Natural killer cell (primary cell): ENCODE measurements at regions not wholly inside any gene's neighbourhood (a gene's known extent, or its start where the extent isn't known, plus 50 kb on each side); places are given as distances from the start of the nearest gene placed in this dataset.

Experiments used
- ATAC-seq, 3 donors: fragments of 150-1000 bp in 2 of 3; fragments of 200-7000 bp in 1 of 3; cut with Tn5 transposase; 1 replicate in 1 of 3; 2 replicates in 2 of 3; pipeline ENCODE4 v1.10.0; 2021; ENCODE audit warnings: mild to moderate bottlenecking in 2 of 3, moderate library complexity in 2 of 3
- DNase-seq, 2 donors: peaks; one replicate each; pipeline versions ENCODE4 v3.0.0 to v3.0.0-alpha.2; 2013 to 2021; ENCODE audit warnings: mixed read lengths in 1 of 2
- H3K27ac ChIP-seq: one replicate; pipeline ENCODE4 v1.5.1; 2013; ENCODE audit warnings: mild to moderate bottlenecking, low read length
- H3K27me3 ChIP-seq: one replicate; pipeline ENCODE4 v1.6.1; 2013; ENCODE audit warnings: low read length; ENCODE audit not compliant: control insufficient read depth, insufficient read depth
- H3K36me3 ChIP-seq: one replicate; pipeline ENCODE4 v1.6.1; 2013; ENCODE audit warnings: low read length; ENCODE audit not compliant: control insufficient read depth, insufficient read depth
- H3K4me1 ChIP-seq: one replicate; pipeline ENCODE4 v1.6.1; 2013; ENCODE audit warnings: low read length; ENCODE audit not compliant: control insufficient read depth, insufficient read depth
- H3K4me3 ChIP-seq: one replicate; pipeline ENCODE4 v1.5.1; 2013; ENCODE audit warnings: low read length
- H3K9me3 ChIP-seq: one replicate; pipeline ENCODE4 v1.6.1; 2013; ENCODE audit warnings: low read length; ENCODE audit not compliant: control insufficient read depth, insufficient read depth
- H3K27ac Mint-ChIP-seq, 2 donors: one replicate each; pipeline ENCODE4 v1.8.0; 2022; ENCODE audit warnings: mild to moderate bottlenecking in 2 of 2, mixed read lengths in 2 of 2, moderate library complexity in 1 of 2
- H3K27me3 Mint-ChIP-seq, 2 donors: one replicate each; pipeline ENCODE4 v1.8.0; 2022; ENCODE audit warnings: low read depth in 2 of 2, mixed read lengths in 2 of 2
- H3K36me3 Mint-ChIP-seq: one replicate; pipeline ENCODE4 v1.8.0; 2022; ENCODE audit warnings: mixed read lengths
- H3K4me1 Mint-ChIP-seq, 2 donors: one replicate each; pipeline ENCODE4 v1.8.0; 2022; ENCODE audit warnings: mixed read lengths in 2 of 2
- H3K4me3 Mint-ChIP-seq: one replicate; pipeline ENCODE4 v1.8.0; 2022; ENCODE audit warnings: mild to moderate bottlenecking, moderate library complexity, mixed read lengths
- H3K9me3 Mint-ChIP-seq, 2 donors: one replicate each; pipeline ENCODE4 v1.8.0; 2022; ENCODE audit warnings: mixed read lengths in 2 of 2
- WGBS: methylation state at CpG from one replicate; pipeline ENCODE4 v1.1.7; 2013; ENCODE audit warnings: missing lambda C conversion rate; ENCODE audit not compliant: insufficient coverage; 5-methylcytosine and 5-hydroxymethylcytosine counted together
- intact Hi-C: fragments of 100-400 bp; cut with micrococcal nuclease; formaldehyde crosslinking; loops from one replicate; pipeline ENCODE4 v1.14.2; 2022
- TF ChIP-seq, protein P1 (sequence below): fragments of 200-600 bp; IDR thresholded peaks from one replicate; pipeline ENCODE4 v1.8.0; 2022; ENCODE audit warnings: antibody characterized with exemption

DNA sequence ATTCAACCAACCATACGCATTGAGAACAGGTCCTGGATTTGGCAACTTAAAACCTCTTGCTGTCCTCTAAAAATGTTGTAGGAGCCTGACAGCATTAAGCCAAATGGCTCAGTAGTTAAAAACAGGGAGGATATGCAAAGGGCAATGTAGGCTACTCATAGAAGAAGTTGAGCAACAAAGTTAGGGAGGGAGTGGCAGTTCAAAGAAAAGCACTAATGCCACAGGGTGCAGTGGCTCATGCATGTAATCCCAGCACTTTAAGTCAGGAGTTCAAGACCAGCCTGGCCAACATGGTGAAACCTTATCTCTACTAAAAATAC is 92.9 kb upstream of the ERG start:
- Mint-ChIP-seq H3K27me3 (peaks cover 23 to 24% of the 10 kb centered on the region in 2 donors), H3K36me3 (no peaks in the 10 kb centered on the region), H3K9me3 (peaks cover 0 to 2% of the 10 kb centered on the region in 2 donors), H3K4me1 (no peaks in the 10 kb centered on the region), H3K4me3 (no peak overlapping the region), H3K27ac (no peak overlapping the region)
- ATAC-seq = no peak
- DNase-seq = no peak
- Histone ChIP-seq H3K9me3 (no peaks in the 10 kb centered on the region), H3K4me1 (no peaks in the 10 kb centered on the region), H3K27ac (no peak overlapping the region), H3K27me3 (no peaks in the 10 kb centered on the region), H3K36me3 (no peaks in the 10 kb centered on the region), H3K4me3 (no peak overlapping the region)
- TF ChIP-seq, protein P1, sequence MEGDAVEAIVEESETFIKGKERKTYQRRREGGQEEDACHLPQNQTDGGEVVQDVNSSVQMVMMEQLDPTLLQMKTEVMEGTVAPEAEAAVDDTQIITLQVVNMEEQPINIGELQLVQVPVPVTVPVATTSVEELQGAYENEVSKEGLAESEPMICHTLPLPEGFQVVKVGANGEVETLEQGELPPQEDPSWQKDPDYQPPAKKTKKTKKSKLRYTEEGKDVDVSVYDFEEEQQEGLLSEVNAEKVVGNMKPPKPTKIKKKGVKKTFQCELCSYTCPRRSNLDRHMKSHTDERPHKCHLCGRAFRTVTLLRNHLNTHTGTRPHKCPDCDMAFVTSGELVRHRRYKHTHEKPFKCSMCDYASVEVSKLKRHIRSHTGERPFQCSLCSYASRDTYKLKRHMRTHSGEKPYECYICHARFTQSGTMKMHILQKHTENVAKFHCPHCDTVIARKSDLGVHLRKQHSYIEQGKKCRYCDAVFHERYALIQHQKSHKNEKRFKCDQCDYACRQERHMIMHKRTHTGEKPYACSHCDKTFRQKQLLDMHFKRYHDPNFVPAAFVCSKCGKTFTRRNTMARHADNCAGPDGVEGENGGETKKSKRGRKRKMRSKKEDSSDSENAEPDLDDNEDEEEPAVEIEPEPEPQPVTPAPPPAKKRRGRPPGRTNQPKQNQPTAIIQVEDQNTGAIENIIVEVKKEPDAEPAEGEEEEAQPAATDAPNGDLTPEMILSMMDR = no peak
- WGBS = 95% methylated on average over 1 of the region's 1 CpG
- intact Hi-C loops = no loop called here

DNA sequence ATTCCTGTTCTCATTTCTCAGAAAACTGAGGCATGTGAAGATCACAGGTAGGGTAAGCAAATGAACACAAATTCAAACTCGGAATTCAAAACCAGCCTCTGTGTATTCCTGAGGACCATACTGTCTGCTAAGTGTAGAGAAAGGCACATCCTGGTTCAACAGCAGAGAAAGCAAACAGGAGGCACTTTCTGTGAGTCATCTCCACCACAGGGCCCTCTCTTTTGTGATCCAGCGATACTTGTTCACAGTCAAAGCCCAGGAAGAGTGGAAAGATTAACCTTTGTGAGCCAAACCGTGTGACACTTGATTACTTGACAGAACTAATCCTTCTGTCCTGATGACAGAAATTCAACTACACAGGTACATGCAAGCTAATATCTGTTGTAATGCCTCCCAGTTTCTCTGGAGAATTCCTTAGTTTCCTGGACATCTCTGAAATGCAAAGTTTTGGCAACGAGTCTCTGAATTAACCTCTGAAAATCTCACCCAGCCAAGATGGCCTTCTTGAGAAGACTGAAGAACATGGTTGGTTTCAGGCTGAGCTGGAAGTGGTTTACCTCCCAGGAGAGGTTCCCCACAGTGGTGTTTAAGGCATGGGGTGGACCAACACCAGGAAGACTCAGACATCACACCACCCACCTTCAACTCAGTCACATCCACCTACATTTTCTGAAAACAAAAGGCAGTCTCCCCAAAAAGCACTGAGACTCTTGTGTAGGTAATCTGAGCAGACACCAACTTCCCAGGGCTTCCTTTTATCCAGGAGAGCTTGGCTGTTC is 98.2 kb upstream of the ERG start:
- intact Hi-C loops = no loop called here
- TF ChIP-seq, protein P1 = no peak
- H3K27me3 ChIP-seq = no peaks in the 10 kb centered on the region
- H3K4me1 ChIP-seq = no peaks in the 10 kb centered on the region
- 85% methylated on average over 4 of the region's 4 CpGs for WGBS
- Mint-ChIP-seq H3K9me3 (no peaks in the 10 kb centered on the region), H3K27me3 (peaks cover 17 to 23% of the 10 kb centered on the region in 2 donors), H3K36me3 (no peaks in the 10 kb centered on the region), H3K4me3 (no peak overlapping the region), H3K27ac (no peak overlapping the region), H3K4me1 (no peaks in the 10 kb centered on the region)
- ATAC-seq (no peak), DNase-seq (no peak)
- no peaks in the 10 kb centered on the region for H3K9me3 ChIP-seq
- no peaks in the 10 kb centered on the region for H3K36me3 ChIP-seq
- H3K4me3 ChIP-seq = no peak overlapping the region
- no peak overlapping the region for H3K27ac ChIP-seq

DNA sequence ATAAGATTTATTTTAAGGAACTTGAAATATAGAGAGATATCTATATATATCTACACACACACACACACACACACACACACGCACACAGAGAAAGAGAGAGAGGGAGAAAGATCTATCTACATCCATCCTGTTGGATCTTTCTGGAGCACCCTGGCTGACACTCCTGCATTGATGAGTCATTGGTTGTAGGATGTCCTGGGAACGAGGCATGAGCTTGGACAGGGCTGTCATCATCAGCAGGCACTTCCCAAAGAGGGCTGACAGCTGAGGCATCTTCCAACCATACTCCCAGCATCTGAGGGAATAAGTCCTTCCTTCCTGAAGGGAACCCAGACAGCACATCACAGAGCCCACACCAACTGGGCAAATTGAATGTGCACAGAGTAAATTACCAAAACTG is 99.1 kb upstream of the ERG start:
- Histone ChIP-seq H3K36me3 (no peaks in the 10 kb centered on the region), H3K27ac (no peak overlapping the region), H3K4me1 (no peaks in the 10 kb centered on the region), H3K9me3 (no peaks in the 10 kb centered on the region), H3K4me3 (no peak overlapping the region), H3K27me3 (no peaks in the 10 kb centered on the region)
- H3K27ac Mint-ChIP-seq = no peak overlapping the region
- no peak for DNase-seq
- H3K4me3 Mint-ChIP-seq = no peak overlapping the region
- intact Hi-C loops = no loop called here
- H3K9me3 Mint-ChIP-seq = no peaks in the 10 kb centered on the region
- H3K27me3 Mint-ChIP-seq = peaks cover 17 to 23% of the 10 kb centered on the region in 2 donors
- H3K36me3 Mint-ChIP-seq = no peaks in the 10 kb centered on the region
- WGBS = 63% methylated on average over 1 of the region's 2 CpGs
- TF ChIP-seq, protein P1 = no peak
- ATAC-seq = no peak
- no peaks in the 10 kb centered on the region for H3K4me1 Mint-ChIP-seq

DNA sequence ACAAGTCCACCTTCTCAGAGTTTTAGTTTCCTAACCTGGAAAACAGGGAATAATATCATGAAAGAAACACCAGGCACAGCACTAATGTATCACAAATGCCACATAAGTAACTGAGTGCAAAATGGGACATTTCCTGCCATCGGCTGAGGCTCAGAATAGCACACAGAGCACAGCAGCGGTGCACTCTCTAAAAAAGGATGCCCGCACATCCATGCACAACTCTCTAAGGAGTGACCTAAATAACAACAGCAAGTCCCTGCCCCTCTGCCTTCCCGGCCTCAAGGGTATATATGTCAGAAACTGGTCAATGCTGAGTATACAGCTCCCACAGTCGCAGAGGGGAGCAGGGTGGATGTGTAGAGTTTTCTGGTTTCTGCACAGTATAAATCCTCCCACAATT is 100.1 kb upstream of the ERG start:
- no peak for DNase-seq
- Mint-ChIP-seq H3K4me3 (no peak overlapping the region), H3K4me1 (no peaks in the 10 kb centered on the region), H3K9me3 (no peaks in the 10 kb centered on the region), H3K27me3 (peaks cover 15 to 17% of the 10 kb centered on the region in 2 donors), H3K36me3 (no peaks in the 10 kb centered on the region), H3K27ac (no peak overlapping the region)
- no peaks in the 10 kb centered on the region for H3K4me1 ChIP-seq
- no peak overlapping the region for H3K27ac ChIP-seq
- H3K36me3 ChIP-seq = no peaks in the 10 kb centered on the region
- H3K9me3 ChIP-seq = no peaks in the 10 kb centered on the region
- H3K4me3 ChIP-seq = no peak overlapping the region
- intact Hi-C loops = no loop called here
- WGBS = 60% methylated on average over 4 of the region's 5 CpGs
- TF ChIP-seq, protein P1 = no peak
- ATAC-seq = no peak
- no peaks in the 10 kb centered on the region for H3K27me3 ChIP-seq
